Activated CD4-positive, alpha-beta T cell treated with anti-CD3 and anti-CD28 coated beads, Interleukin-2, amount 50 U/mL, for 24 hours (primary cell): ENCODE measurements at regions not wholly inside any gene's neighbourhood (a gene's known extent, or its start where the extent isn't known, plus 50 kb on each side); places are given as distances from the start of the nearest gene placed in this dataset.
"Not testable (repeated sequence)": the region's sequence is repeated elsewhere in the genome, so short reads cannot be mapped to it uniquely, and the experiment has no call there.

ENCODE experiments used
- DNase-seq, 2 donors: peaks; one replicate each; pipeline ENCODE4 v3.0.0-alpha.2; 2020; ENCODE audit warnings: low read depth in 1 of 2, low spot score in 1 of 2

DNA sequence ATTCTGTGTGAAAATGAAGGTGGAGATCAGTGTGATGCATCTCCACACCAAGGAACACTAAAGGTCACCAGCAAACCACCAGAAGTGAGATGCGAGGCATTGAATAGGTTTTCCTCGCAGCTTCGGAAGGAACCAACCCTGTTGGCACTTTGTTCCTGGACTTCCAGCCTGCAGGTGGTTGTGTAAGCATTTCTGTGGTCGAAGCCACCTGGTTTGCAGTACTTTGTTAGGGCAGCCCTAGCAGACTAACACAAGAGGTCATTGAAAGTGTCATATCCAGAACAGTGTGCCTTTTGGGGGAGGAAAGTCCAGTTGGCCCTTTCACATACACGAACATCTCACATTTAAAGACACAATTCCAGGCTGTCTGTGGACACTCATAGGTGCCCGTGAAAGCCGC, 237.2 kb upstream of the PLGLB1 start:
- DNase-seq, result not testable (repeated sequence)

DNA sequence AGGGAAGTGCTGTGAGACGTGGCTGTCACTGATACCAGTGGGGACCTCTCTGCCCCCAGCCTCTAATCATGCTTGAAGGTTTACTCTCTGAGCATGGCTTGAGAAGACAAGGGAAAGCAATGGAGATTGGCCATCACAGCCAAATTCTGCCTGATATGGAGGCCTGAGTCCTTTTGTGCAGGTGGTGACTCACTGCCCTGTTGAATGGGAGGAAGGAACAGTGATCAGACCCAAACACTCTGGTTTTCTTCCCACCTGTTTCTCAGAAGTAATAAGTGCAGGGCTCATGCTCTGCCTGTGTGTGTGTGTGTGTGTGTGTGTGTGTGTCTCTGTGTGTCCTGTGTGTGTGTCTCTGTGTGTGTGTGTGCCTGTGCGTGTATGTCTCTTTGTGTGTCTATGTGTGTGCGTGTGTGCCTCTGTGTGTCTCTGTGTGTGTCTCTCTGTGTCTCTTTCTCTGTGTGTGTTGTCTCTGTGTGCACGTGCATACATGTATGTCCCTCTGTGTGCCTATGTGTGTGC, 240.6 kb upstream of the PLGLB1 start:
- not testable (repeated sequence) for DNase-seq

DNA sequence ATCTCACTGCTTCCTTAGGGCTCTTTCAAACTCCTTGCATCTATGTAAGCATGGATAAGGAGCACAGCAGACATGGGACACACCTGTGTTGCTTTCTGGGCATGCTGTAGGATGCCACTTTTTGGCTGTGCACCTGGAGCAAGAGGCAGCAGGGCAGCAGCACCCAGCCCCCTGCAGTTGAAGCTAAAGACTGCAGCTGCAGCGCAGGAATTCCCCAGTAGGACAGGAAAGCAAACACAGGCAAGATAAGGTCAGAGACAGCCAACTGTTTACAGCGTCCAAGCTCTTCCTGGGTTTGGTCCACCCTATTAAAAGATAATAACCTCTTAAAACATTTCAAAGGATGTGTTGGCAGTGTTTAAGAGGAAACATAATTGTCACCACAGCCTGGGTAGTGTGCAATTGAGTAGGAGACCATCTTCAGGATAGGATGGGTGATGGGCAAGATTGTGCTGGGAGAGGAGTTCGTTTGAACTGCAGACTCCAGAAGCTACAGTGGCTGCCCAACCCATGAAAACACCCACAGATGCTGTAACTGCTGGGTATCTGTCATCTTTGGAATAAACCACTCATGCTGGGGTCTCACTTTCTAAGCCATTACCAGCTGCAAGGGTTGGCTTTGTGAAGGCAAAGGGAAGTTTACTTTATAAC, 242.3 kb upstream of the PLGLB1 start:
- not testable (repeated sequence) for DNase-seq

DNA sequence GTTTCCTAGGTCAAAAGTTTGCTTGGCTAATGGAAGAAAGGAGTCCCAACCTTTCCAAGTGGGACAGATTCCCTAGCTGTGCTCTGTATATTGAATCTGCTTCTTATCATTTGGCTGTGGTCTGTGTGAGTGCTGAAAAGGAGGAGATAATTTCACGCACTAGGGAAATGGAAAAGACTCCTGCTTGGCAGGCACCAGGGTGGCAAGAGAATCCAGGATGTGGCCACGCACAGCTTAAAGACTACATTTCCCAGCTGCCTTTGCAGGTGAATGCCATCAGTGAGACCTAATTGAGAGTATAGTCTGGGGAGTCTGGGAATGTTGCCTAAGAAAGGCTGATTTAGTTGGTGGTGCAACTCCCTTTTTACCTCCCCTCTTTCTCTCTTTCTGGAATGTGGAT, 253.5 kb upstream of the PLGLB1 start:
- not testable (repeated sequence) for DNase-seq

DNA sequence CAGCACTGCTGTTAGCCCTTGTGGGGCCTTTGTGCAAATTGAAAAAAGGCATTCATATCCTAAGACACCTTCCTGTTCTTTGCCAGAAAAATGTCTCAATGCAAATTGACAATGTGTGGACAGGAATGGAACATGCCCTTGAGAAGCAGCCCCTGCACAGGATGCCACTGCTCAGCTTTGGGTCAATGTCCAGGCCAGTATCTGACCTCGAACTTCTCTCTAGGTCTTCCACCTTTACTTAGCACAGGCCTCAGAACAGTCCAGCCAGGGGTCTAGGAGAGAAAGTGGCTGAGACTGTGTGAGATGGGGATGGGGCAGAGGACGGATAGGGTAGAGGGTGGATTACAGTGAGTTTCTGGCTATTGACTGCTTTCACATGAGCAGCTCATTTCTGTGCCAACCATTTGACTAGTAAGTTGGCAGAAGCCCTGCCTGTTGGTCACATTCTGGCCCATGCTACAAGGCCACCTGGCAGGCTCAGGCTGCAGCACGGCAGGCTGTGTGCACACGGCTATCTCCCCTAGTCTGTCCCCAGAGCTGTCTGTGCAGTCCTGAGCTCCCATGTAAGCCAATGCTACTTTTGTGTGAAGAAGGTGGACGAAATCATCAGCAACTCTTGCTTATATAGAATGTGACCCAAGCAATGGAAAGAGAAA, 254.5 kb upstream of the PLGLB1 start:
- not testable (repeated sequence) for DNase-seq

DNA sequence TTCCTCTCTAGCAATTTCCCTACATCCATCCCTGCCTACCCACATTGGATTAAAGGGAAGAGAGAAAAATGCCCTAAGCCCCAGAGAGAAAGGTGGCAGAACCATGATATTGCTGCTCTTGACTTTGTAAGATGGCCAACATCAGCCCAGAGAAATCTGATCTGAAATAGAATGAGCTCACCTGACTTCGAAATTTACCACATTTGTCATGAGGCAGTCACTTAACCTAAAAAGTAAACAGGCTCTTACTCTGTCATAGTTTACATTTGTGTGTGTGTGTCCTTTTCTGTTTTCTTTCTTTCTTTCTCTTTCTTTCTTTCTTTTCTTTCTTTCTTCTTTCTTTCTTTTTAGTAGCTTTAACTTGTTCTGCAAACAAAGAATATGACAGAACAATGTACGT, 255.0 kb upstream of the PLGLB1 start:
- DNase-seq, result not testable (repeated sequence)

DNA sequence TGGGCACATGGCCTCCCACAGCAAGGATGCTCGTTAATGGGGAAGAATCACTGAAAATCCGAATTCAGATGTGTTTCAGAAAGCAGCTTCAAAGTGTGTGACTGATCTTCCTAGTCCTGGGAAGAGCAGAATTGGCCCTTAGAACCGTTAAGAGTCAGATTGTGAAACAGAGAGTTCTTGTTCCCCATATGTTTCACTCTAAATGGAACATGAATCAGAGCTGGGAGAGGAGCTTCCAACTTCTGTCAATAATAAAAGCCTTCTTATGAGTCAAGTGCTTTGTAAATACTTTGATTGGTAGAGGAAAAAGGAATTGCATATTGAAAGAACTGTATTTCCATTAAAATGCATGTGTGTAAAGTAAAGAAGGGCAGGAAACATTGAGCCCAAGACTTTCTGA, 256.1 kb upstream of the PLGLB1 start:
- not testable (repeated sequence) for DNase-seq

DNA sequence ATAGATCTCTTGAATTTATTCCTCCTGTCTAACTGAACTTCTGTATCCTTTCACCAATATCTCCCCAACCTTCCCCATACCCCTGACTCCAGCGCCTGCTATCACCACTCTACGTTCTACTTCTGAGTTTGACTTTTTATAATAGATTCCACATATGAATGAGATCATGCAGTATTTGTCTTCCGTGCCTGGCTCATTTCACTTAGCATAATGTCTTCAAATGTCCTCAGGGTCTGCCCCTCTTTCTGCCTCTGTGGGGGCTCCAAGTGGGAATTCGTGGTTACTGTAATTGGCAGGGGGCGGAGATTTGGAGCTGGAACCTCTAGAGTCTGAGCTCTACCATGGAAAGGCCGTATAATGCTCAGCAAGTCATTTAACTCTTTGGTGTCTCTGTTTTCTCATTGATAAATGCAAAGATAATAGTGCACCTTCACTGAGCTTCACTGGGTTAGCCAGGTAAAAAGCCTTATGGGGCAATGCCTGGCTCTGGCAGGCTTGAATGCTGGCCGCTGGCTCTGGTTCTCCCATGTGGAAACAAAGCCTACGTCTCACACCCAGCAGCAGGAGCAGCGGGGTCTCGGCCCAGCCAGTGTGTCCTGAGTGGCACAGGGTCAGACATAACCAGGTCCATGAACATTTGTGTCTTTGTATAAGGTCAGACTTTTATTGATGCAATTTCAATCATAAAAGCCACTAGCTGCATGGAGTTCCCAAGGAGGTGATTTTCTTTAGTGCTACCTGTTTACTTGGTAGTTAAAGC, 259.1 kb upstream of the PLGLB1 start:
- DNase-seq, result not testable (repeated sequence)

DNA sequence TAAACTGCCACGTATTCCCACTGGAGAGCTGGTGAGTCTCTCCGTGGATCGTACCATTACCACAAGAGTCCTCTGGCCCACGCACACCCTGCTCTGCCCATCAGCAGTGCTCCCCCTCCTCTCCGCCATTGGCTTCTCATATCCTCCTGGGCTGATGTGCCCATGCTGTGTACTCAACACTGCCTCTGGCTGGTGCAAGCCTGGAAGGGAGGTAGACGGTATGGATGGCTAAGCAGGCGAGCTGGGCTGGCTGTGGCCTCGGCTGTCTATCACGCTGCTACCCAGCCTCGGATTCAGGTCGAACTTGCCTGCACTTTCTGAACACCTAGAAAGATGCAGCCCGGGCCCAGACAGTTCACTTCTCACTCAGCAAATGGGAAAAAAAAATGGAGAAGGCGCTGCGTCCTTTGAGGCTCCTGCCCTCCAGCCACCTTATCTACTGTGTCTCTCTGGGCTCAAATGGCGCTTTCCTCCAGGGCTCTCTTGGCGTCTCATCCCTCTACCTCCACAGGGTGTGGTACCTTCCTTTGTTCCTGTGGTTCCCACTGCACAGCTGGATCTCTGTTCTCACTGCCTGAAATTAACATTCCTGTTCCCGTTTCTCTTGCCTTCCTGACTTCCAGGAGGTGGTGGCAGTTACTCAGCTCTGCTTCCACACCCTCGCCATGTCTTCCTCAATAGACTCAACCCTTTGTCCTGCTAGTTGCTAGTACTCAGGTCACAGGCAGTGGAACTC, 262.3 kb upstream of the PLGLB1 start:
- not testable (repeated sequence) for DNase-seq

DNA sequence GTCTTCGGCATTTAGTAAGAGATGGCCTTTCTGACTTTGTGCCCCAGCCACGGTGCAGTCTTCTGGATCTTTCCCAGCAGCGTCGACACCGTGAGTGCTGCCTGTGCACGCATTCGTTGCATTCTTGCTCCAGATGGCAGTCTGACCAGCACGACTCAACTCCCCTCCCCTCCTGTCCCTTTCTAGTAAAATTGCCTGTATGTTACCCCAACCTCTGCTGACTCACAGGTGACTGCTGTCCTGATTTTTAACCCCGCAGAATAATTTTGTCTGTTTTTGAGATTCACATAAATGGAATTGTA, 262.8 kb upstream of the PLGLB1 start:
- DNase-seq, result not testable (repeated sequence)

DNA sequence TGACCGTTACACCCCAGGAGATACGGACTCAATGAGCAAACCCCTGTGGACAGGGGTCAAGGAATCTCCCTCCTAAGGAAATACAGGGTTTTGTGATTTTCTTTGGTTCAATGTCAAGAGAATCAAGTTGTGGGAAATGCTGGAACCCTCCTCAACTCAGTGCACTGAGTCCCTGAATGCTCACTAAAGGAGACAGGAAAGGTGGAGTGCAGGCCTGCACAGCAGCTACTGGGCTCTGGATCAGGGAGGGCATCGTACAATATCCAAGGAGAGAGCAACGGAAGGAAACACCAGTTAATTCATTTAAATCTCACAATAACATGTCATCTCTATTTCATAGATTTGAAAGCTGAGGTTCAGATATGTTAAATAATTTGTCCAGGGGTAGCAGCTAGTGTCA, 263.5 kb upstream of the PLGLB1 start:
- DNase-seq, result not testable (repeated sequence)

DNA sequence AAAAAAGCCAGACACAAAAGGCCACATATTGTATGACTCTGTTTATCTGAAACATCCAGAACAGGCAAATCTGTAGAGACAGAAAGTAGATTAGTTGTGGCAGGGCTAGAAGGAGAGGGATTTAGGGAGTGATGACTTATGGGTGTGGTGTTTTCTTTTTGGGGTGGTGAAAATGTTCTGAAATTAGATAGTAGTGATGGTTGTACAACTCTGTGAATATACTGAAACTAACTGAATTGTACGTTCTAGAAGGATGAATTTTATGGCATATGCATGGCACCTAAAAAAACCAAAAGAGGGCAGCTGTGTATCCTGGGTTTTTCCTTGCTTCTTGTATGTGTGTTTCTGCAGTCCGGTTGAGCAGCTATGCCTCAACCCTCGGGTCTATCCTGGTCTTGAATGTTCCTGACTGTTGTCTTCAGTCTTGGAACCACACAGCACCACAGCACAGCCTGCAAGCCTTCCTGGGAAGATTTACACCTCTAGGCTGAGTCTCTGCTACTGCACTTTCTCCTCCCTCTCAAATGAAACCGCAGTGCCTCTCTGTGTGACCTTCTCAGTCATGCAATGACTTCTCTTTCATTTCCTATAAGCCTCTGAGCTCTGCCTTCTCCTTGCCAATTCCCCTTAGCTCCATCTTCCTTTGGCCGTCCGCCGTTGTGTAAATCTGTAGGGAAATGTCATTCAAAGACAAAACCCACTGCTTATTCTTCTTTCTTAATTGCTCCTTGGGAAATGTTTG, 269.1 kb upstream of the PLGLB1 start:
- DNase-seq, result not testable (repeated sequence)

DNA sequence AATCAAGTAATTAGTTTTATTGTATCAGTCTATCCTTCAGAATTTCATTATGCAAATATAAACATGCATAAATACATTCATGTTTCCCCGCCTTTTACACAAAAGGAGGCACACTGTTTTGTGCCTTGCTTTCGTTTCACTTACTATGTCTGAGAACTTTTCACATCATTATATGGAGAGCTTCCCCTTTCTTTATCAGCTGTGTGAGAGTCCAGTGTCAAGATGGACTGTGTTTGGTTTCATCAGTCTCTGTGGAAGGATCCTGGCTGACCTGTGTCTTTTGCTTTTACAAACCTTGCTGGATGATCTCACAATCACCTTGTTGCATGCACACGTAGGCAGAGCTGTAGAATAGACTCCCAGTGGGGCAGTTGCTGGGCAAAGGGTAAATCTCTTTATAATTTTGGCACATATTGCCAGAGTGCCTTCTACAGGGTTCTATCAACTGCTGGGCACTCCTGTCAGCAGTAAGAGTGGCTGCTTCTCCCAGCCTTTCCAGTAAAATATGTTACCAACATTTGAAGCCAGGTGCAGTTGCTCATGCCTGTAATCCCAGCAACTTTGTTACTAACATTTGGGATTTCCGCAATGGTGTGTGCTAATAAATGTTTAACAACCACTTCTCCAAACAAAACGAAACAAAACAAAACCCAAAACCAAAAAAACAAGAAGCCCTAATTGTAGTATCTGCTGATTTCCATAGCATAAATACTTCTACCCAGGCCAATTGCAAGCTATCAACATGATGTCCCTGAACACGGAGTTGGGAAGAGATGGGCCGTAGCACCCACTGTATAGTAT, 270.0 kb upstream of the PLGLB1 start:
- not testable (repeated sequence) for DNase-seq

DNA sequence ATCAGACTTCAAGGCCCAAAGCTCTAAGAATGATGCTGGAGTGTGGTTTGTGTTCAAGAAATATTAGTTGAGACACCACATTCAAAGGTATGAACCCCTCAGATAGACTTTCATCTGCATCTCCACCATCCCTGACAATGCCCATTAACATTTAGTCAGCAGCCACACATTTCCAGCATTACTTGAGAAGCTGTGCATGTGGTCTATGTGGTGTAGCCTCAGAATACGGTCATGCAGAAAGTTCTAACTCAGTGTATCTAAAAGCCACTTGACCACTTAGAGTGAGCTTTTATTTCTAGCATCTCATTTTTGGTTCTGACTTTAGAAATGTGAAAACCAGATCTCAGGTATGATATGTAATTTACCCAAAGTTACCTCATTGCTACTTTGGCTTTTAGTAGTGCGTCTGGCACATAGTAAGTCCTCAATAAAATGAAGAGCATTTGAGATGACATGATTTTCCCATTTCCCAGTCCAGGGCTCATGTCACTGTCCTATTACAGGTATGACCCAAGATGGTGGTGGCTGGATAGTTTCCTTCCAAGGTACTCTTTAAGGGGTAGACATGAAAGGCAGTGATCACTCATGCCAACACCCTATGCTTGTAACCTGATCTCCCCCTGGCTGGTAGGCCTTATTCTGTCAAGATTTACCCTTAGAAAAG, 272.4 kb upstream of the PLGLB1 start:
- not testable (repeated sequence) for DNase-seq

DNA sequence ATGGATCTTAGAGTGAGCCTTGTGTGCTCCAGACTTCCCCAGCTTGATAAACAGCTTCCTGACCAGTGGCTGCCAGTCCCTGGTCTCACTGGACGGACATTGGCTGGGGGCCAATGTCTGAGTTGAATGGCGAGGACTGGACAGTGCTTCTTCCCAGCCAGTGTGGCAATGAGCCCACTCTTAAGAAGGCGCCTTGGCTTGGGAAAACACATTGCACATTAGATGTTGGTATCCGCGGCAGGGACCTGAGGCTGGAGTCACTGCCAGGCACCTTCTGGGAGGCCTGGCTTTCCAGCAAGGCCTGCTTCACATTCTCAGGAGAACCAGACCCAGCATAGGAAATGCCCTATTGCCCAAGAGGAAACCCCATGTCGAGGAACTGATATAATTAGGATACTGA, 273.5 kb upstream of the PLGLB1 start:
- DNase-seq, result not testable (repeated sequence)

DNA sequence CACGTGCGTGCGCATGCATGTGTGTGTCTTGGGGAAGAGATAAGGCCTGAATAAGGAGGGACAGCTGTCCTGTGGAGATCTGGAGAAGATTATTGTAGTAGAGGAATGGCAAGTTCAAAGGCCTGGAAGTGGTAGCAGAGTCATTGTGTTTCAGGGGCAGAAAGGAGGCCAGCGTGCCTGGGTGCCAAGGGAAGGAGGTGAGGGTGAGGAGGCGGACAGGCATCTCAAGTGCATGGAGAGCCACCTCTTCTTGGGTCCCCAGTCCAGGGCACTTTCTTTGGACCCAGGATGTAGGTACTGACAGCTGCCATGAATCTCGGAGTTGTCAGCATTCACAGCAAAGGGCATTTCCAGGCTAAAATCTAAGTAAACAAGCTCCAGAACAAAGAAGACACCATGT, 279.7 kb upstream of the PLGLB1 start:
- not testable (repeated sequence) for DNase-seq

DNA sequence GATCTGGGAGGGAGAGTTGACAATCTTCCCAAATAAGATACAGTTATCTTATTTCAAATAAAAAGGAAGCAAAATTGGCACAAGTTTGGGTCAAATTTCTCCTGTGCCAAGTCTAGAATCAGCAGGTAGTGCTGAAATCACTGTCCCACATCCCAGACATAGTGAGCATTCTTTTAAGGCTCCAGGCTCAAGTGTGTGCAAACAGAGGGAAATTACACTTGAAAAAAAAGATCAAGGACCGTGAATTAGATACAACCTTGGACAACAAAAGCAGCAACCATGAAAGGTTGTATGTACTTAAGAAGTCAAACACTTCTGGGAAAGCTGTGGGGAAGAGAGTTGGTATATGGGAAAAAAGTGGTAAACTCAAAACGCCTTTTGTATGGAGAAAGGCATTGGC, 280.2 kb upstream of the PLGLB1 start:
- DNase-seq, result not testable (repeated sequence)

DNA sequence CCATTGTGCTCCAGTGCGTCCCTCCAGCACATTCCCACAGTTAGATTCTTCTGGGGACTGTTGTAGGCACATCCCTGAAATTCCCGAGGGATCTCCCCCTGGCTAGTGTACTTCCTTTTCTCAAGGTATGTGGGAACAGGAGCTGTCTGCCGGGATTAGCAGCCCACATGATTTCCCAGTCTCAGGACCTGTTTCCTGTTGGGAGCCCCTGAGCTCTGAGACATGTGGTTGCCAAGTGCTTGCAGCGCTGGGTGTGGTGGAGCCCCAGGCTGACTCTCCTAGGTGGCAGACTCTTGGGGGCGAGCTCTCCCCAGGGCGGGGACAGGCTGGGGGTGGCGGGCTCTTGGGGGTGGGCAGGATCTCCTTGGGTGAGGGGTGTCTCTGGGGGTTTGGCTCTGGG, 287.0 kb upstream of the PLGLB1 start:
- not testable (repeated sequence) for DNase-seq

DNA sequence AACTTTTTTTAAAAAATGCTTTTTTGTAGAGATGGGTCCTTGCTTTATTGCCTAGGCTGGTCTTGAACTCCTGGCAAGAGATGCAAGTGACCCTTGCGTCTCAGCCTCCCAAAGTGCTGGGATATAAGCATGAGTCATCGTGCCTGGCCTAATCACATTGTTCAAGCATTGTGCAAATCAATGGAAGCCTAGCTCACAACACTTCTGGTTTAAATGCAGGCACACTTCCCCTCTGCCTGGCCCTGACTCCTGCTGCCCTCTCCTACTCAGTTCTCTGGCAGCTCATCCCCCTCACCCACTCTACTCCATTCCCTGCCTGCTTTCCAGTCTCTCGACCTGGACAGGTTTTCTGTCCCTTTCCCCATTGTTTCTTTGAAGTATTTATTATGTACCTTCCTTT, 288.1 kb upstream of the PLGLB1 start:
- not testable (repeated sequence) for DNase-seq
